IMR-90 (cell line): ENCODE measurements at regions not wholly inside any gene's neighbourhood (a gene's known extent, or its start where the extent isn't known, plus 50 kb on each side); places are given as distances from the start of the nearest gene placed in this dataset.

Experiments
- ATAC-seq: fragments of 200-7000 bp; cut with Tn5 transposase; 2 replicates; pipeline ENCODE4 v1.9.1; 2020; ENCODE audit warnings: low read depth, mild to moderate bottlenecking, moderate library complexity
- BruUV-seq: library from RNA; stranded (reverse); fragments of 400-500 nt; replicated peaks from 2 replicates; lab custom pipeline; 2021; lab: Mats Ljungman, UMichigan
- CTCF ChIA-PET: fragments of 300-600 bp; formaldehyde crosslinking; extraction: SDS; loops from one replicate; lab custom pipeline; 2021; ENCODE audit warnings: antibody characterized with exemption; lab: Yijun Ruan, JAX
- POLR2A ChIA-PET: fragments of 300-600 bp; sonication (Branson Sonifier 250); formaldehyde crosslinking; loops from one replicate; lab custom pipeline; 2022; ENCODE audit warnings: antibody characterized with exemption; ENCODE audit not compliant: unreplicated experiment; lab: Charles Lee
- DNase-seq: peaks from one replicate; pipeline ENCODE4 v3.0.0; 2013
- H2AFZ ChIP-seq: replicated peaks from 2 replicates; pipeline ENCODE3; 2013; ENCODE audit warnings: low read length, mild to moderate bottlenecking; ENCODE audit not compliant: poor library complexity
- H2AK5ac ChIP-seq: 2 replicates; pipeline ENCODE4 v1.6.1; 2013; ENCODE audit warnings: low read depth, low read length, inconsistent platforms
- H2AK9ac ChIP-seq: replicated peaks from 2 replicates; pipeline ENCODE3; 2013; ENCODE audit warnings: mild to moderate bottlenecking, low read depth, low read length, moderate library complexity; ENCODE audit not compliant: poor library complexity
- H2BK120ac ChIP-seq: 2 replicates; pipeline ENCODE4 v1.6.1; 2013; ENCODE audit warnings: low read depth, low read length, inconsistent platforms
- H2BK15ac ChIP-seq: 3 replicates; pipeline ENCODE4 v1.6.1; 2013; ENCODE audit warnings: low read depth, low read length, inconsistent platforms
- H2BK20ac ChIP-seq: 2 replicates; pipeline ENCODE4 v1.6.1; 2013; ENCODE audit warnings: low read depth, mild to moderate bottlenecking, inconsistent platforms, low read length, moderate library complexity
- H2BK5ac ChIP-seq: 2 replicates; pipeline ENCODE4 v1.6.1; 2013; ENCODE audit warnings: mild to moderate bottlenecking, low read depth, low read length, inconsistent platforms; ENCODE audit not compliant: poor library complexity, severe bottlenecking
- H3K14ac ChIP-seq: replicated peaks from 2 replicates; pipeline ENCODE4 v1.6.1; 2013; ENCODE audit warnings: low read depth, low read length, inconsistent platforms
- H3K18ac ChIP-seq: 2 replicates; pipeline ENCODE4 v1.6.1; 2013; ENCODE audit warnings: low read depth, low read length, control low read depth
- H3K23ac ChIP-seq: 2 replicates; pipeline ENCODE4 v1.6.1; 2013; ENCODE audit warnings: low read depth, low read length, inconsistent platforms
- H3K27ac ChIP-seq: 2 replicates; pipeline ENCODE4 v1.5.1; 2013; ENCODE audit warnings: mild to moderate bottlenecking, control low read depth, low read length; ENCODE audit not compliant: insufficient read depth
- H3K27me3 ChIP-seq: 2 replicates; pipeline ENCODE4 v1.6.1; 2013; ENCODE audit warnings: low read length; ENCODE audit not compliant: control insufficient read depth, insufficient read depth
- H3K36me3 ChIP-seq: 2 replicates; pipeline ENCODE4 v1.6.1; 2013; ENCODE audit warnings: low read length, mixed read lengths; ENCODE audit not compliant: control insufficient read depth, insufficient read depth
- H3K4ac ChIP-seq: 2 replicates; pipeline ENCODE4 v1.6.1; 2013; ENCODE audit warnings: low read depth, low read length, inconsistent platforms
- H3K4me1 ChIP-seq: 2 replicates; pipeline ENCODE4 v1.6.1; 2013; ENCODE audit warnings: low read length, mixed read lengths; ENCODE audit not compliant: control insufficient read depth, insufficient read depth
- H3K4me2 ChIP-seq: 2 replicates; pipeline ENCODE4 v1.6.1; 2013; ENCODE audit warnings: low read depth, mild to moderate bottlenecking, control low read depth, low read length, moderate library complexity
- H3K4me3 ChIP-seq: 2 replicates; pipeline ENCODE4 v1.5.1; 2013; ENCODE audit warnings: low read depth, mild to moderate bottlenecking, control low read depth, low read length, moderate library complexity; ENCODE audit not compliant: insufficient read depth
- H3K56ac ChIP-seq: 2 replicates; pipeline ENCODE4 v1.6.1; 2013; ENCODE audit warnings: low read length, inconsistent platforms; ENCODE audit not compliant: insufficient read depth; ENCODE audit errors: extremely low read depth
- H3K79me1 ChIP-seq, 2 experiments: 2 replicates each; pipeline ENCODE4 v1.6.1; 2013; ENCODE audit warnings: low read length in 2 of 2, inconsistent platforms in 1 of 2, low read depth in 1 of 2
- H3K9ac ChIP-seq: 2 replicates; pipeline ENCODE4 v1.6.1; 2013; ENCODE audit warnings: low read depth, low read length, control low read depth
- H3K9me1 ChIP-seq: 2 replicates; pipeline ENCODE4 v1.6.1; 2013; ENCODE audit warnings: low read length, inconsistent platforms; ENCODE audit not compliant: insufficient read depth
- H3K9me3 ChIP-seq: 2 replicates; pipeline ENCODE4 v1.6.1; 2013; ENCODE audit warnings: low read length; ENCODE audit not compliant: control insufficient read depth, insufficient read depth
- H4K20me1 ChIP-seq: 2 replicates; pipeline ENCODE4 v1.6.1; 2013; ENCODE audit warnings: low read length, inconsistent platforms; ENCODE audit not compliant: insufficient read depth
- H4K5ac ChIP-seq: 2 replicates; pipeline ENCODE4 v1.6.1; 2013; ENCODE audit warnings: mild to moderate bottlenecking, low read depth, low read length, control low read depth
- H4K8ac ChIP-seq, 2 experiments: 2 replicates each; pipeline ENCODE4 v1.6.1; 2013; ENCODE audit warnings: low read depth in 2 of 2, low read length in 2 of 2, control low read depth in 1 of 2, inconsistent platforms in 1 of 2
- H4K91ac ChIP-seq: 2 replicates; pipeline ENCODE4 v1.6.1; 2013; ENCODE audit warnings: low read depth, low read length, inconsistent platforms; ENCODE audit not compliant: insufficient read depth
- CEBPB ChIP-seq: IDR thresholded peaks from 2 replicates; pipeline ENCODE4 v1.6.1; 2012; ENCODE audit warnings: low read depth, low read length, improper control_type of control experiment
- MAZ ChIP-seq: IDR thresholded peaks from 2 replicates; pipeline ENCODE4 v1.6.1; 2012; ENCODE audit warnings: low read depth, mild to moderate bottlenecking, low read length, improper control_type of control experiment, moderate library complexity, borderline replicate concordance
- NFE2L2 ChIP-seq: fragments of 150-350 bp; IDR thresholded peaks from 2 replicates; pipeline ENCODE4 v1.6.1; 2016; ENCODE audit warnings: low read depth, mild to moderate bottlenecking, low read length
- WGBS, 2 experiments: methylation state at CpG; one replicate each; pipeline versions ENCODE4 v1.1.5 to v1.1.7; 2013; ENCODE audit warnings: missing lambda C conversion rate in 2 of 2; ENCODE audit not compliant: insufficient read length in 1 of 2; ENCODE audit errors: extremely low coverage in 2 of 2; 5-methylcytosine and 5-hydroxymethylcytosine counted together
- dilution Hi-C: fragments of 300-500 bp; cut with HindIII; formaldehyde crosslinking; loops from one replicate; pipeline ENCODE4 v1.14.3; 2018; ENCODE audit warnings: low sequenced_read_pairs; ENCODE audit not compliant: unreplicated experiment
- in situ Hi-C: fragments of 300-500 bp; cut with MboI; formaldehyde crosslinking; loops from 3 replicates; pipeline ENCODE4 v1.14.3; 2019; ENCODE audit warnings: low sequenced_read_pairs, inconsistent platforms, mixed read lengths
- intact Hi-C: fragments of 100-400 bp; cut with micrococcal nuclease; formaldehyde crosslinking; loops from 2 replicates; pipeline ENCODE4 v1.10.0; 2022
- TF ChIP-seq, protein P1 (sequence below): fragments of 150-350 bp; IDR thresholded peaks from 2 replicates; pipeline ENCODE4 v1.6.1; 2017; ENCODE audit warnings: mild to moderate bottlenecking, antibody characterized with exemption, low read length, low read depth
- TF ChIP-seq, protein P2 (sequence below): fragments of 150-350 bp; IDR thresholded peaks from 2 replicates; pipeline ENCODE4 v1.6.1; 2016; ENCODE audit warnings: low read depth, mild to moderate bottlenecking, low read length, moderate library complexity, borderline replicate concordance

DNA sequence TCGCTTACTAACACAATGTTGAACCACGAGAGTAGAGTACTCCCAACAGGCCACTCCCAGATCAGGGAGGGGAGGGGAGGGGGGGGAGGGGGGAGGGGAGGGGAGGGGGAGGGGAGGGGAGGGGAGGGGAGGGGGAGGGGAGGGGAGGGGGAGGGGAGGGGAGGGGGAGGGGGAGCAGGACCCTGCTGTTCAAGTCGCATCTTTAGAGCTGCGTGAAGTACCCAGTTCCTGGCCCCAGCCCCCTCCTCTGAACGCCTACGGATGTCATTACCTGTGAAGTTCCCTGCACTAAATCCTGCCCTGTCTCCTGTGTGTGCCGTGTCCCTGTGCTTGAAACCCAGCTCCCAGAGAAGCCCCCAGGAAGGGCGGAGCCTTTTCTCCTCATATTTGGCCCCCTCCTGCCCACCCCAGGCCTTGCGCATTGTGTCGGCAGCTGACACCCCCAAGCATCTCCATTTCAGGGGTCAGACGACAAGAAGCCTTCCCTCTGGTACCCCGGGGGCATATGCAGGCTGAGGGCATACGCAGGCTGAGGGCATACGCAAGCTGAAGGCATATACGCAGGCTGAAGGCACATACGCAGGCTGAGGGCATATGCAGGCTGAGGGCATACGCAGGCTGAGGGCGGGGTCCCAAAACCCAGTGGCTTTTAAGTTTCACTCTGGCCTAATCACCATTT is 330.2 kb downstream of the C16orf95 start:
- Histone ChIP-seq H3K4me1 (peaks cover under 1% of the 10 kb centered on the region; the same call in 1 of the 2 replicates), H2BK20ac (0 out of 2 replicates have a peak overlapping the region, but pooled peaks have one; percentile 6), H2BK5ac (no peak overlapping the region), H2AK5ac (0 out of 2 replicates have a peak overlapping the region, but pooled peaks have one; percentile 57), H3K18ac (no peak overlapping the region), H3K4me3 (no peak overlapping the region), H3K56ac (no peak overlapping the region), H2BK120ac (no peak overlapping the region), H3K79me1 (0 out of 4 replicates have a peak, but pooled peaks cover 0 to 3% of the 10 kb centered on the region in 2 experiments), H3K9ac (no peak overlapping the region), H4K20me1 (no peaks in the 10 kb centered on the region), H3K4ac (no peak overlapping the region), H2AK9ac (peak overlapping the region; percentile 25), H3K36me3 (no peaks in the 10 kb centered on the region), H3K9me1 (peaks cover under 1% of the 10 kb centered on the region; the same call in 1 of the 2 replicates), H4K8ac (no peak overlapping the region), H3K27me3 (peaks cover 4% of the 10 kb centered on the region; the same call in 1 of the 2 replicates), H3K9me3 (no peaks in the 10 kb centered on the region), H4K5ac (no peak overlapping the region), H3K4me2 (no peak overlapping the region), H2AFZ (no peak overlapping the region), H3K27ac (no peak overlapping the region), H4K91ac (no peak overlapping the region), H3K23ac (no peak overlapping the region), H2BK15ac (no peak overlapping the region), H3K14ac (no peak overlapping the region)
- no TSS peak for BruUV-seq
- no peak for TF ChIP-seq MAZ
- TF ChIP-seq CEBPB: no peak
- TF ChIP-seq, protein P1, sequence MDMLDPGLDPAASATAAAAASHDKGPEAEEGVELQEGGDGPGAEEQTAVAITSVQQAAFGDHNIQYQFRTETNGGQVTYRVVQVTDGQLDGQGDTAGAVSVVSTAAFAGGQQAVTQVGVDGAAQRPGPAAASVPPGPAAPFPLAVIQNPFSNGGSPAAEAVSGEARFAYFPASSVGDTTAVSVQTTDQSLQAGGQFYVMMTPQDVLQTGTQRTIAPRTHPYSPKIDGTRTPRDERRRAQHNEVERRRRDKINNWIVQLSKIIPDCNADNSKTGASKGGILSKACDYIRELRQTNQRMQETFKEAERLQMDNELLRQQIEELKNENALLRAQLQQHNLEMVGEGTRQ: no peak
- no peak for TF ChIP-seq NFE2L2
- TF ChIP-seq, protein P2, sequence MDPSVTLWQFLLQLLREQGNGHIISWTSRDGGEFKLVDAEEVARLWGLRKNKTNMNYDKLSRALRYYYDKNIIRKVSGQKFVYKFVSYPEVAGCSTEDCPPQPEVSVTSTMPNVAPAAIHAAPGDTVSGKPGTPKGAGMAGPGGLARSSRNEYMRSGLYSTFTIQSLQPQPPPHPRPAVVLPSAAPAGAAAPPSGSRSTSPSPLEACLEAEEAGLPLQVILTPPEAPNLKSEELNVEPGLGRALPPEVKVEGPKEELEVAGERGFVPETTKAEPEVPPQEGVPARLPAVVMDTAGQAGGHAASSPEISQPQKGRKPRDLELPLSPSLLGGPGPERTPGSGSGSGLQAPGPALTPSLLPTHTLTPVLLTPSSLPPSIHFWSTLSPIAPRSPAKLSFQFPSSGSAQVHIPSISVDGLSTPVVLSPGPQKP: no peak
- POLR2A ChIA-PET: no interaction called here
- in situ Hi-C loops (no loop called here), intact Hi-C loops (no loop called here), dilution Hi-C loops (no loop called here)
- CTCF ChIA-PET: no interaction called here
- no peak for ATAC-seq
- WGBS, 2 experiments: 78% methylated on average over 4 of the region's 18 CpGs; no CpG with 5 or more reads in 1 of the 2 experiments
- DNase-seq: no peak
